Heart right ventricle (tissue), 16 donors: ENCODE measurements at regions not wholly inside any gene's neighbourhood (a gene's known extent, or its start where the extent isn't known, plus 50 kb on each side); places are given as distances from the start of the nearest gene placed in this dataset.

Experiments used
- ATAC-seq, 8 donors: fragments of 200-7000 bp; cut with Tn5 transposase; one replicate each; pipeline ENCODE4 v1.9.1; 2020; ENCODE audit warnings: mild to moderate bottlenecking in 8 of 8, moderate library complexity in 8 of 8, moderate number of reproducible peaks in 1 of 8
- DNase-seq, 2 donors: peaks; one replicate each; pipeline ENCODE4 v3.0.0-alpha.2; 2020
- H3K27ac ChIP-seq, 10 donors: fragments of 200-600 bp; sonication (generic) in 2 of 10; one replicate each; pipeline versions ENCODE4 v1.5.0 to v1.8.0; 2020 to 2022; ENCODE audit warnings: mild to moderate bottlenecking in 3 of 10
- H3K27me3 ChIP-seq, 7 donors: fragments of 200-600 bp; one replicate each; pipeline ENCODE4 v1.8.0; 2021 to 2022; ENCODE audit warnings: mild to moderate bottlenecking in 2 of 7
- H3K36me3 ChIP-seq, 9 donors: fragments of 200-600 bp; sonication (generic) in 1 of 9; one replicate each; pipeline versions ENCODE4 v1.5.0 to v1.8.0; 2020 to 2022; ENCODE audit warnings: mild to moderate bottlenecking in 2 of 9
- H3K4me1 ChIP-seq, 9 donors: fragments of 200-600 bp; sonication (generic) in 1 of 9; one replicate each; pipeline versions ENCODE4 v1.5.0 to v1.8.0; 2020 to 2022; ENCODE audit warnings: mild to moderate bottlenecking in 4 of 9
- H3K4me3 ChIP-seq, 10 donors: fragments of 200-600 bp; sonication (generic) in 2 of 10; one replicate each; pipeline versions ENCODE4 v1.5.0 to v1.8.0; 2020 to 2022; ENCODE audit warnings: mild to moderate bottlenecking in 7 of 10, moderate library complexity in 2 of 10
- H3K9me3 ChIP-seq, 11 donors: fragments of 200-600 bp in 10 of 11; sonication (generic) in 2 of 11; one replicate each; pipeline versions ENCODE4 v1.5.0 to v1.8.0; 2013 to 2022; ENCODE audit warnings: mild to moderate bottlenecking in 2 of 11, control low read depth in 1 of 11, moderate library complexity in 1 of 11
- CTCF ChIP-seq, 9 donors: fragments of 200-600 bp; sonication (generic) in 2 of 9; IDR thresholded peaks; one replicate each; pipeline versions ENCODE4 v1.5.0 to v1.8.0; 2021 to 2022; ENCODE audit warnings: antibody characterized with exemption in 9 of 9, mild to moderate bottlenecking in 5 of 9, moderate library complexity in 1 of 9
- whole genome bisulfite sequencing, 2 donors: extraction: QIAGEN DNeasy Blood & Tissue Kit; methylation state at CpG; one replicate each; pipeline ENCODE4 v1.1.7; 2013; ENCODE audit warnings: inconsistent platforms in 1 of 2; 5-methylcytosine and 5-hydroxymethylcytosine counted together
- intact Hi-C, 10 donors: fragments of 100-400 bp; cut with DNase I; formaldehyde crosslinking; loops; one replicate each; pipeline versions ENCODE4 v1.11.1 to v1.14.2; 2022
- donor health status: Arrhythmogenic right ventricular cardiomyopathy.
- donor health status: ischemic (EF 13 %, LVEDD 7.1; RV severe dilation, severe dysfunction).
- donor health status: healthy with polysubstance abuse.
- donor health status: DM: no; HTN: yes; CAD: no.
- donor health status: DM: no; HTN: no; CAD: no.
- donor health status: ischemic (EF 25% LVEDD 6.9; RV normal size, moderate dysfunction).
- donor health status: ischemic (EF 25% LVEDD 5.7; RV mildly dilated, moderate dysfunction).
- donor health status: healthy.
- donor health status: DM: yes; HTN: yes; CAD: no.
- donor health status: Ischemic cardiomyopathy.
- donor health status: ischemic (EF 35%, LVEDD 5.7; RV mildly dilated, moderate dysfunction).
- donor health status: nonischemic (EF 11% LVEDD 7.7; RV severe dilation, severe dysfunction).
- donor health status: DM: yes; HTN: yes; CAD: no.
- donor health status: PGD.
- donor health status: ischemic (EF 29% LVEDD 5.4; RV normal size, mild dysfunction).
- donor health status: nonischemic (EF 23%, LVEDD 6.1; RV moderate dilation, normal function).

GRCh38 chr1:87689487-87689886 is 360.8 kb downstream of the LMO4 start:
- Histone ChIP-seq H3K4me1 (peaks cover 0 to 16% (median 10%) of the 10 kb centered on the region in 9 donors), H3K9me3 (no peaks in the 10 kb centered on the region), H3K27ac (no peak overlapping the region), H3K27me3 (no peaks in the 10 kb centered on the region), H3K36me3 (no peaks in the 10 kb centered on the region), H3K4me3 (no peak overlapping the region)
- TF ChIP-seq CTCF (IDR thresholded peaks at IDR 0.05): no peak
- intact Hi-C loops: loop anchor here in 1 of 10 donors (10.0 kb wide), 1 partner anchor 355 kb away; no protein-coding TSS in a partner anchor
- ATAC-seq: no peak
- DNase-seq: no peak

DNA sequence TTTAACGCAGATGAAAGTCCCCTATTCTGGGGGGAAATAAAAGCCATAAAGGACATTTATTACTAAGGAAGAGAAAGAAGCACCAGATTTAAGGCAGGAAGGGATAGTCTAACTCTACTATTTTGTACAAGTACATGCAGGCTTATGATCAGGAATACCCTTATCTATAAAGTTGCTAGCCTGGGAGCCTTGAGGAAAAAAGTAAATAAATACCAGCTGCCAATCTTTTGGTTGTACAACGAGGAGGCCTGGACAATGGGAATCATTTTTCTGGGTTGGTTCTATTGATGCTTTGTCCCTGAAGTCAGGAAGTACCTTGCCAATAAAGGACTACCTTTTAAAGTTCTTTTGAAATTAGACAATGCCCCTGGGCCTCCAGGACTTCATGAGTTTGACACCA is 367.8 kb downstream of the LMO4 start:
- intact Hi-C loops: no loop called here
- H3K4me3 ChIP-seq: no peak overlapping the region
- WGBS, 2 donors: 66 to 68% methylated on average over 2 of the region's 2 CpGs

GRCh38 chr1:87702455-87702854 is 373.8 kb downstream of the LMO4 start:
- DNase-seq (no peak), ATAC-seq (no peak)
- Histone ChIP-seq H3K9me3 (peaks cover 0 to 30% (median 13%) of the 10 kb centered on the region in 11 donors), H3K27ac (no peak overlapping the region), H3K4me3 (no peak overlapping the region), H3K36me3 (no peaks in the 10 kb centered on the region), H3K4me1 (no peaks in the 10 kb centered on the region), H3K27me3 (no peaks in the 10 kb centered on the region)
- intact Hi-C loops: no loop called here
- 95 to 98% methylated on average over 2 of the region's 2 CpGs for WGBS, 2 donors
- no peak for TF ChIP-seq CTCF (IDR thresholded peaks at IDR 0.05)

More for the DNA sequence above, 367.8 kb downstream of the LMO4 start:
- ATAC-seq (no peak), DNase-seq (no peak)
- Histone ChIP-seq H3K4me1 (no peaks in the 10 kb centered on the region), H3K9me3 (peaks cover 0 to 12% (median 0%) of the 10 kb centered on the region in 11 donors), H3K27ac (no peak overlapping the region), H3K27me3 (no peaks in the 10 kb centered on the region), H3K36me3 (no peaks in the 10 kb centered on the region)
- TF ChIP-seq CTCF (IDR thresholded peaks at IDR 0.05): no peak

DNA sequence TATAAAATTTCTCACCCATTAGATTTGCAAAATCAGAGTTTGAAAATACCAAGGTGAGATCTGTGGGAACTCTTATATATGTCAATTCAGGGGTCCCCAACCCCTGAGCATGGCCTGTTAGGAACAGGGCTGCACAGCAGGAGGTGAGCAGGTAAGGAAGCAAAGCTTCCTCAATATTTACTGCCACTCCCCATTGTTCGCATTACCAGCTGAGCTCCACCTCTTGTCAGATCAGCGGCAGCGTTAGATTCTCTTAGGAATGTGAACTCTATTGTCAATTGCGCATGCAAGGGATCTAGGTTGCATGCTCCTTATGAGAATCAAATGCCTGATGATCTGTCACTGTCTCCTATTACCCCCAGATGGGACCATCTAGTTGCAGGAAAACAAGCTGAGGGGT is 376.6 kb downstream of the LMO4 start:
- WGBS, 2 donors: 95 to 99% methylated on average over 4 of the region's 4 CpGs
- H3K27ac ChIP-seq: no peak overlapping the region
- DNase-seq: no peak
- no peaks in the 10 kb centered on the region for H3K4me1 ChIP-seq
- no peak overlapping the region for H3K4me3 ChIP-seq
- TF ChIP-seq CTCF (IDR thresholded peaks at IDR 0.05): no peak
- peaks cover 0 to 30% (median 13%) of the 10 kb centered on the region in 11 donors for H3K9me3 ChIP-seq
- no peak for ATAC-seq
- H3K36me3 ChIP-seq: no peaks in the 10 kb centered on the region
- intact Hi-C loops: no loop called here
- no peaks in the 10 kb centered on the region for H3K27me3 ChIP-seq

GRCh38 chr1:87706203-87706602 is 377.5 kb downstream of the LMO4 start:
- intact Hi-C loops: no loop called here
- H3K36me3 ChIP-seq: no peaks in the 10 kb centered on the region
- no peaks in the 10 kb centered on the region for H3K4me1 ChIP-seq
- no peak overlapping the region for H3K4me3 ChIP-seq
- no peak for TF ChIP-seq CTCF (IDR thresholded peaks at IDR 0.05)
- H3K27me3 ChIP-seq: no peaks in the 10 kb centered on the region
- H3K9me3 ChIP-seq: peaks cover 0 to 22% (median 13%) of the 10 kb centered on the region in 11 donors
- ATAC-seq (no peak), DNase-seq (no peak)
- no peak overlapping the region for H3K27ac ChIP-seq
